ENCODE measurements at regions not wholly inside any gene's neighbourhood (a gene's known extent, or its start where the extent isn't known, plus 50 kb on each side); places are given as distances from the start of the nearest gene placed in this dataset.

- TF ChIP-seq, protein P1, sequence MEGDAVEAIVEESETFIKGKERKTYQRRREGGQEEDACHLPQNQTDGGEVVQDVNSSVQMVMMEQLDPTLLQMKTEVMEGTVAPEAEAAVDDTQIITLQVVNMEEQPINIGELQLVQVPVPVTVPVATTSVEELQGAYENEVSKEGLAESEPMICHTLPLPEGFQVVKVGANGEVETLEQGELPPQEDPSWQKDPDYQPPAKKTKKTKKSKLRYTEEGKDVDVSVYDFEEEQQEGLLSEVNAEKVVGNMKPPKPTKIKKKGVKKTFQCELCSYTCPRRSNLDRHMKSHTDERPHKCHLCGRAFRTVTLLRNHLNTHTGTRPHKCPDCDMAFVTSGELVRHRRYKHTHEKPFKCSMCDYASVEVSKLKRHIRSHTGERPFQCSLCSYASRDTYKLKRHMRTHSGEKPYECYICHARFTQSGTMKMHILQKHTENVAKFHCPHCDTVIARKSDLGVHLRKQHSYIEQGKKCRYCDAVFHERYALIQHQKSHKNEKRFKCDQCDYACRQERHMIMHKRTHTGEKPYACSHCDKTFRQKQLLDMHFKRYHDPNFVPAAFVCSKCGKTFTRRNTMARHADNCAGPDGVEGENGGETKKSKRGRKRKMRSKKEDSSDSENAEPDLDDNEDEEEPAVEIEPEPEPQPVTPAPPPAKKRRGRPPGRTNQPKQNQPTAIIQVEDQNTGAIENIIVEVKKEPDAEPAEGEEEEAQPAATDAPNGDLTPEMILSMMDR (conservative IDR thresholded peaks at IDR 0.05) = no peak
- TF ChIP-seq ZFX (IDR thresholded peaks at IDR 0.05) = no peak
Observed at GRCh38 chr6:19928461-19928860, 91.3 kb downstream of the ID4 start.

Data from C4-2B (cell line).